GM12801 (cell line): ENCODE measurements at regions not wholly inside any gene's neighbourhood (a gene's known extent, or its start where the extent isn't known, plus 50 kb on each side); places are given as distances from the start of the nearest gene placed in this dataset.

ENCODE experiments used
- TF ChIP-seq, protein P1 (sequence below): IDR thresholded peaks from one replicate; pipeline ENCODE4 v1.5.1; 2011; ENCODE audit warnings: control low read depth; ENCODE audit not compliant: insufficient read length; ENCODE audit errors: extremely low read depth

DNA sequence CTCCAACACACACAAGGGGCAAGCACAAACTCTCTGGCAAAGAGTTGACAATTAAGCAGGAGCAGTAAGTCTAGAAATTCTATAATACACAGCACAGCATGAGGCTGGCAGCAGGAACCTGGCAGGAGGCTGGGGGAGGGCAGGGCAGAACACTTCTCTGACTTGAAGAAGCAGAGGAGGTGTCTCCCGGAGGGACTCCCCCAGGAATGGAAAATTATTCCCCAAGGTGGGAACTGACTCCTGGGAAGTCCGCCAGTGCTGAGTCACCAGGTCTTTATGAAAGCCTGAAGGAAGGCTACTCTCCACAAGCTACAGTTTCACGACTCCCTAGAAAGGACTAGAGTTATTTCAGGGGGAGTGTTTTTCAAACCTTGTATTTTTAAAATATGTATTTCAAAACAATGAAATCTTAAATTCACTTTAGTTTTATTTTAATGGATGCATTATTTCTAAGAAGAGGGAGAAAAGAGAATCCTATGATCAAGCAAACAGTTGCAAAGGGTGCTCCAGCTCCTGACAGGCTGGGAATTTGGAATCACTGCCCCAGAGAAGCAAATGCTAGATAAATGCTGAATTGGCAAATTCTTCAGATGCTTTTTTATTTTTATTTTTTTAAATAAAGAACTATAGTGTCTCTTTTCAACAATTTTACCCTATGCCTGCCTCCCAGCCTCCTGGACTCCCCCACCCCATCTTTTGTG is 192.8 kb downstream of the LY86 start:
- TF ChIP-seq, protein P1, sequence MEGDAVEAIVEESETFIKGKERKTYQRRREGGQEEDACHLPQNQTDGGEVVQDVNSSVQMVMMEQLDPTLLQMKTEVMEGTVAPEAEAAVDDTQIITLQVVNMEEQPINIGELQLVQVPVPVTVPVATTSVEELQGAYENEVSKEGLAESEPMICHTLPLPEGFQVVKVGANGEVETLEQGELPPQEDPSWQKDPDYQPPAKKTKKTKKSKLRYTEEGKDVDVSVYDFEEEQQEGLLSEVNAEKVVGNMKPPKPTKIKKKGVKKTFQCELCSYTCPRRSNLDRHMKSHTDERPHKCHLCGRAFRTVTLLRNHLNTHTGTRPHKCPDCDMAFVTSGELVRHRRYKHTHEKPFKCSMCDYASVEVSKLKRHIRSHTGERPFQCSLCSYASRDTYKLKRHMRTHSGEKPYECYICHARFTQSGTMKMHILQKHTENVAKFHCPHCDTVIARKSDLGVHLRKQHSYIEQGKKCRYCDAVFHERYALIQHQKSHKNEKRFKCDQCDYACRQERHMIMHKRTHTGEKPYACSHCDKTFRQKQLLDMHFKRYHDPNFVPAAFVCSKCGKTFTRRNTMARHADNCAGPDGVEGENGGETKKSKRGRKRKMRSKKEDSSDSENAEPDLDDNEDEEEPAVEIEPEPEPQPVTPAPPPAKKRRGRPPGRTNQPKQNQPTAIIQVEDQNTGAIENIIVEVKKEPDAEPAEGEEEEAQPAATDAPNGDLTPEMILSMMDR = no peak

DNA sequence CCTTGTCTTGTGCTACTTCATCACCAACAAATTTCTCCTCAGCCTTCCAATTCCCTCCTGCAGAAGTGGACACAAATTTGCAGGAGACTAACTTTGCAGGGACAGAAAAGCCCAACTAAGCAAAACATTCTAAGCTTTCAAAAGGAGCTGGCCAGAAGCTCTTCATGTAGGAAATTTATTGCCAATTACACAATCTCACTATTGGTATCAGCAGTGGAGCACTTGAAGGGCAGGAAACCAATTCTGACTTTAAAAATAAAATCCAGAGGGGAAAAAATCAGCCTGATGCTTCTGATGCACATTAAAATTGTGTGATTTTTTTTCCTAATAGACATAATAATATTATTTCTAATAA is 193.3 kb downstream of the LY86 start:
- TF ChIP-seq, protein P1 = no peak

DNA sequence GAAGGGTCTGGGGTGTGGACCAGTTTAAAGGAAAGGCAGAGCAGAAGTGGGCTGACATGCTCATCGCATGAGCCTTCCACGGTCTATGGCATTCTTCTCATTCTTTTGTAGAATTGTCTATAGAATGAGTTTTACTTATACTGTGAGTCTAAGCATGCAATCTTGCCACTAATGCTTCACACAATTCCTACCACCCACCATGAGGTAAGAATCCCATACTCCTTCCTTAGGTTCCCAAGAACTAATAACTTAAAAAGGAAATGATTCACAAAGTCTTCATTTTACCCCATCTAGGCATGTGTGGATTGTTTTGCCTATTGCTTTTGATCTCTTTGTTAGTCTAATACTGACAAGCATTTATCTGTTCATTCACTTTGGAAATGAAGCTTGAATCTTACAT is 195.2 kb downstream of the LY86 start:
- TF ChIP-seq, protein P1 = no peak

DNA sequence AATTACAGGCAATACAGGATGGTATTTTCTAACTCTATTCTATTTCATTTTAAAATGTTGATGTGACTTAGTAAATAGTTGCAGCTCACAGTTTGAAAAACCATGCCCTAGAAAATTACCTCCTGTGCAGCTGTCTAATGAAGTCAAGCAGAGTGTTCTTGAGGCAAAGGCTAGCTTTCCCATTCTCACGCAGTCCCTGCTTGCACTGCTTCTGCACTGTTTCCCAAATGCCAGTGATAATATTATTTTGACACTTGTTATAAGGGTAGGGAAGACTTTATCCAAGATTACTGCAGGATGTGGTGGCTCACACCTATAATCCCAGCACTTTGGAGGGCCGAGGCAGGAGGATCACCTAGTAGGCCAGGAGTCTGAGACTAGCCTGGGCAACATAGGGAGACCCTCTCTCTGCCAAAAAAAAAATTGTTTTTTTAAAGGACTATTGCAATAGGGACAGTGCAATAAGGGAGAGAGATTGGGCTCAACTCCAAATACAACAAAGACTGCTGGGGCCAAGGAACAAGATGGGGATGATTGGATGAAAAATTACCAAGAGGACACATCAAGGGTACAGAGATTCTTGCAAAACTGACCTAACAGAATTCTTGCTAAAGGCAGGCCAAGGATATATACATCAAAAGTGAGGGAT is 196.1 kb downstream of the LY86 start:
- TF ChIP-seq, protein P1 = no peak

DNA sequence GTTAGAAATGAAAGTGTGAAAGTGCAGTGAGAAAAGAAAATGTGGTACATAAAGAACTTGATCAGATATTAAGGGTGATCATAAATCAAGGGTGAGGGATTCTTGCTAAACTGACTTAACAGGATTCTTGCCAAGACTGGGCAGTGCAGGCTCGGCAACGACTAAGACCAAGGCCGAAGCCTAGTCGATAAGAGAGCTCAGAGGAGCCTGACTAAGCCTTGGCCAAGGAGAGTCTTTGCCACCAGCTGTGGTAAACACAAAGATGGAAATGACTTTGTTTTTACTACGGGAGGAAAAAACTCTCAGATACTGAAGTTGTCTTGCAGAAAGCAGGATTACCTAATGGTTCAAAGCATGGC is 196.6 kb downstream of the LY86 start:
- TF ChIP-seq, protein P1 = no peak

DNA sequence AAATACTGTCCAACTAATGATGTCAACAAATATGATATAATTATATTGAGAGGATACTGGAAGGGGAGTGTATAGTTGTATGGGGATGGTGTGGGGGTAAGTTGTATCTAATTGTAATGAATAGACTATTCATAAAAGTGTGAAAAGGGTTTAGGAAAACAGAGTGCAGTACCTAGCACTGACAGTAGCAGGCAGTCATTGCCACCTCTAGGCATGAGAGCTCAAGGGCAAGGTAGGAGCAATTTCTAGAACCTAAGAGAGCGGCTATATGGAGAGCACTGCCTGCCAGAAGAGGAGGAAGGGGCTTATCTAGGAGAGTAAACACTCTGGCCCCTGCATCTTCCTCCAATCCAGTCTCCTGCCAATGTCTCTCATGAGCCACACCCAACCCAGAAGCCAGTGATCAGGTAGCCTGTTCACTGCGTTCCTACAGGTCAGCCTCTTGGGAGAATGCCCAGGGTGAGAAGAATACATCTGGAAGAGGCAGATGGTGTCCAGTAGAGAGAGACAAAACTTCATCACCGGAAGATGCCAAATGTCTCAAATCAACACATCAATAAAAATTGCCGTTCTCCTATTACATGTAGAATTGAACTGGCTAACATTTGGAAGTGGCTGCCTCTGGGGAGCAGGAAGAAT is 200.0 kb downstream of the LY86 start:
- TF ChIP-seq, protein P1 = peak; percentile 44

DNA sequence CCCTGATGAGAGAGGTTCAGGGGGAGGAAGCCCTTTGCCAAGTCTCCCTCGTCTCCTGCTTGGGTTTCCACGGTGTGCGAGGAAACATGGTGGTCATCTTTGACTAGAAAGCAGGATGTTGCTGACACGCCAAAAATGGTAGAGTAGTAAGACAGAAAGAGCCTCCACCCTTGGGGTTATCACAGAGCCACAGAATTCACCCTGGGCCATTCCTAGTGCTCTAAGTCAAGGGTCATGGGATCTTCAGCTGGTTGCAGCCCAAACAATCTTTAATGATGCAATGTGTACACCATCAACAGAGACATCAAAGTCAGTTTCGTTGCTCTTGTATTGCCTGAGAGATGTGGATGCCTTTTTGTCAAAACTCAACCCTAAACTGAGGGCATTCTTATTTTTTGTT is 201.9 kb downstream of the LY86 start:
- TF ChIP-seq, protein P1 = no peak
